ENCODE measurements at regions not wholly inside any gene's neighbourhood (a gene's known extent, or its start where the extent isn't known, plus 50 kb on each side); places are given as distances from the start of the nearest gene placed in this dataset.
"Not testable (repeated sequence)": the region's sequence is repeated elsewhere in the genome, so short reads cannot be mapped to it uniquely, and the experiment has no call there.

DNA sequence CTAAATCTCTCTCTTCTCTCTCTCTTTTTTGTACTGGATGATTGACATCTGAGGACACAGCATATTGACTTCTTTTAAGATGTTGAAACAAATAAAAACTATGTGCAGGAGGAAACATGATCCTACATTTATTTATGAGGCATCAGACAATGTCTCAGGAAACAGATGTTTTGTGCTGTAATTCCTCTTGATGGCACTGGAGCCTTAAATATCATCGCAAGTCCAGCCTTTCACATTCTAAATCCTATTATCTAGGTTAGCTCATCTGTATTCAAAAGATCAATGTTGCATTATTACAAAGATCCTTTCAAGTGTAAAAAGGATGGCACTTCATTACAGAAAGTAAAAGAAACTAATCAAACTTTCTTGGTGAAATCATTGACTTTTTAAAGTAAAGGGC is 63.9 kb downstream of the MAT2B start:
- DNase-seq (ENCODE audit: extremely low read depth in 1 of 11, low read depth in 9 of 11, low spot score in 4 of 11), result no peak

DNA sequence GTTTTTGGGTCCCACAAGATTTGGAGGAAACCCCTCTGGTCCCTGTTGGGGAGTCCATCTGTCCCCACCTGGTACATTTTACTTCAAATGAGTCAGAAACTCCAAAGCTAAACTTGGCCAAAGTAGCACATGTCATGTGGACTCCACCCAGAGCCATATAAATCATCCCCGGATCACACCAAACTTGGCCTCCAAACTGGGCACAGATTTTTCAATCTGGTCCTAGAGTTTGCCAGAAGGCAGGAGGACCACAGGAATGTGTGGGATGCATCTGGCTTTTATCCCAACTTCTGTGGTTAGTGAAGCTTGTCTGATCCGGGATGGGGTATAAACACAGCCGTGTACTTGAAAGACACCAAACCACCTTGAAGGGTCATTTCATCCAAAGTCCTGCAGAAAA is 66.3 kb downstream of the MAT2B start:
- DNase-seq (ENCODE audit: extremely low read depth in 1 of 11, low read depth in 9 of 11, low spot score in 4 of 11), result no peak

DNA sequence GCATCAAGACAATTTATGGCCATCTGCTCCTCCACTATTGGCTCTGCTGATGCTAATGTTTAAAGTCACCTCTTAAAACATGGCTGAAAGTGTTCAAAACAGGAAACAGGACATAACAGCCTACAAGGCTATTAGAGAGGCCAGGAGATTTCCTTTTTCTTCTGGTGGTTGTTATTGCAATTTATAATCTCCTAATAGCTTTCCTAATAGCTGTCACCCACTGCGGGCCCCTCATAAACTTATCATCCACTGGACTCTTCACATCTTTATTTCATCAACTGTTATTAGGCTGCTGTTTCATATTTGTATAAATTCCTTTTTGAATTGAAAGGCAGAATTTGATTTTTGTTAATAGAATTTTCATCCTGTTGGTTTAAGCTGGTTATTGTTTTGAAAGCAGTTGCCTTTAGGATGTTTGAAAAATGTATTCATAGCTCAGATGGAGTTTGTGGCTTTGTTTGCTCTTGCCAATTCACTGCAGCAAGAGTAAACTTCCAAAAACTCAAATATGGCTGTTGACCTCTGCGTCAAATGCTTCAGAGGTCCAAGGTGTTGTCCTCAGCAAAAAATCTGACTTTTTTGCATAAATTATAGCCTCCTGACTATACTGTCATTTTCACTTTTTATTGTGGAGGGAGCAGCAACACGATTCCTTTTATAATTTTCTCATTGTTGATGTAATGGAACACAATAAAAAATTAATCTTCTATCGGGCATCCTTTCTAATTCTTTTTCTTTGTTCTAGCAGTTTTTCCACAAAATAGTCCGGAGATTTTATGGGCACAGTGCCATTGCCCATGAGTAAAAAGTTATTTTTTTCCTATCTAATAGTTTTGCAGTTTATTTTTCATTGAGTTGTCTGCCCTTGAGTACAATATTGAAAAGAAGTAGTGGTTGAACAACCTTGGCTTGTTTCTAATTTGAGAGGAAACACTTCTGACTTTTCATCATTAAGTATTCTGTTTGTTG is 69.3 kb downstream of the MAT2B start:
- no peak for DNase-seq (ENCODE audit: extremely low read depth in 1 of 11, low read depth in 9 of 11, low spot score in 4 of 11)

DNA sequence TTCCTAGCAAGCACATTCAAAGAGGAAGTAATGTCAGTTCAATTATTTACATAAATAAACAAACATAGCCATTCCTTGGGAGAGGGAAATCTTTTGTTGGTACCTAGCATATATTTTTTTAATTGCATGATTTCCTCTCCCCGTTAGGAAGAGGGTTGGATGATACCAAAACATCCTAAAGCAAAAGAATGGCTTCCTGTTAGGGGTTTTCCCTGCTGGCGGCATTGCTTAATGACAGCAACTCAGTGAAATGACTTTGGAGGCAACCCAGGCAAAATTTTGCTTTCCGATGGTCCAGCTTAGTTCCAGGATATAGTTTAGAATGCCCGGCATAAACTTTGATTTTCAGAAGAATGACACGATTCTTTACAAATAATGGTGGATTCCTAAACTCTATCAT is 73.2 kb downstream of the MAT2B start:
- no peak for DNase-seq (ENCODE audit: extremely low read depth in 1 of 11, low read depth in 9 of 11, low spot score in 4 of 11)

DNA sequence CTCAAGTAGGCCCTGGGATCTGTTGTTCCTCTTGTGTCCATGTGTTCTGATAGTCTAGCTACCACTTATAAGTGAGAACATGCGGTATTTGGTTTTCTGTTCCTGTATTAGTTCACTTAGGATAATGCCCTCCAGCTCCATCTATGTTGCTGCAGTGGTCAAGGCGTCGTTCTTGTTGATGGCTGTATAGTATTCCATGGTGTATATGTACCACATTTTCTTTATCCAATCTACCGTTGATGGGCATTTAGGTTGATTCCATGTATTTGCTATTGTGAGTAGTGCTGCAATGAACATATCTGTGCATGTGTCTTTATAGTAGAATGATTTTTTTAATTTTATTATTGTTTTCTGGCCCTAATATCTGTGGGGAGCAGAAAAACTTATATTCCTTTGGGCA is 74.3 kb downstream of the MAT2B start:
- no peak for DNase-seq (ENCODE audit: extremely low read depth in 1 of 11, low read depth in 9 of 11, low spot score in 4 of 11)

DNA sequence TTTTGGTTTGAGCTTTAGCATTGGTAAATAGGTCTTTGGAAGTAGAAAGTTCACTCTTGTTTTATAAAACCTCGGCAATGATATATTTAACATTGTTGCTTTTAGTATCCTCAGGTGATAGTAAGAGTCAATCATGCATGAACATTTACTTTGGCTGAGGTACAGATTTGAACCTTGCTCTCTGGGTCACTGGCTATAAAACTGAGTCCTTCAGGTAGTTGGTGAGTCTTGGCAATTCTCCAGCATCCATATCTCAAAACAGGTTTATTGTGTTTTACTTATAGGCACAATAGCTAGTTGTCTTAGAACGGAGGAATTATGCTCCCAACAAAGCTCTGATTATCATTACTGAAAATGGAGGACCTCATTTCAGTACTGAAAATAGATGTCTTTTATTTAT is 75.1 kb downstream of the MAT2B start:
- DNase-seq (ENCODE audit: extremely low read depth in 1 of 11, low read depth in 9 of 11, low spot score in 4 of 11), result no peak

DNA sequence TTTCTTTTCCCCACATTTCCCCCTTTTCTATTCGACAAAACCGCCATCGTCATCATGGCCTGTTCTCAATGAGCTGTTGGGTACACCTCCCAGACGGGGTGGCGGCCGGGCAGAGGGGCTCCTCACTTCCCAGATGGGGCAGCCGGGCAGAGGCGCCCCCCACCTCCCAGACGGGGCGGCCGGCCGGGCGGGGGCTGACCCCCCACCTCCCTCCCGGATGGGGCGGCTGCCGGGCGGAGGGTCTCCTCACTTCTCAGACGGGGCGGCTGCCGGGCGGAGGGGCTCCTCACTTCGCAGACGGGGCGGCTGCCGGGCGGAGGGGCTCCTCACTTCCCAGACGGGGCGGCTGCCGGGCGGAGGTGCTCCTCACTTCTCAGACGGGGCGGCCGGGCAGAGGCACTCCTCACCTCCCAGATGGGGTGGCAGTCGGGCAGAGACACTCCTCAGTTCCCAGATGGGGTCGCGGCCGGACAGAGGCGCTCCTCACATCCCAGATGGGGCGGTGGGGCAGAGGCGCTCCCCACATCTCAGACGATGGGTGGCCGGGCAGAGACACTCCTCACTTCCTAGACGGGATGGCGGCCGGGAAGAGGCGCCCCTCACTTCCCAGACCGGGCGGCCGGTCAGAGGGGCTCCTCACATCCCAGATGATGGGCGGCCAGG is 78.2 kb downstream of the MAT2B start:
- not testable (repeated sequence) for DNase-seq (ENCODE audit: extremely low read depth in 1 of 11, low read depth in 9 of 11, low spot score in 4 of 11)

DNA sequence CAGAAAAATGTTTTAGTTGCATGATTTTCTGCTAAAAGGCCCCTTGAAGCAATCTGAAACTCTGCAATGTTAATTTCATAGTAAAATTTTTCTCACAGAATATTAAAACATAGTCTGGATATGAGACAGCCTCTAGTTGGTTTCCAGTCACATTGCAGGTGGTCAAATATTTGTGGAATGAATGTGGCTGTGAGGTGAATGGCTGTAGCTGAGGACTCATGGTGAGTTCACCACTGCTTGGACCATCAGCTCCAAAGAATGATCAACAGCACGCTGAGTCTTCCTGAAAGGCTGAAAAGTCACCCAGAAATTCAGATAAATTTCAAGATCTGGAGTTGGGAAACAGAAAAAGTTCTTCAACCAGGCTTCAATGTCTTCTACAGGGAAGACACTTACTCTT is 79.8 kb downstream of the MAT2B start:
- DNase-seq (ENCODE audit: extremely low read depth in 1 of 11, low read depth in 9 of 11, low spot score in 4 of 11), result no peak

DNA sequence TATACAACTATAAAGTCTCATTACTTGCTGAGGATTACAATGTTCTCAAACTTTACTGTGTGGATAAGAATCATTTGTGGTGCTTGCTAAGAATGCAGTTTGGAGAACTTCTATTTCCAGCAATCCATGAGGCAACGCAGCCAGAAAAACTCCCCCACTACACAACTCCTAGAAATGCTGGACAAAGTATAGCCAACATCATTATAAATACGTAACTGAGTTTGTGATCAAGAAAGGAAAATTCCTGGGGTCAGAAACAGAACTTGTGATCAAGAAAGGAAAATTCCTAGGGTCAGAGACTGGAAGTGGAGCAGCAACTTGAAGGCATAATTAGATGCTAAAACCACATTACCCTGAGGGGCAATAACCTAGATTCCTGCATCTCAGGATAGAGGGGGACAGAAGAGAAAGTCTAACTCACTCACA is 81.1 kb downstream of the MAT2B start:
- no peak for DNase-seq (ENCODE audit: extremely low read depth in 1 of 11, low read depth in 9 of 11, low spot score in 4 of 11)

DNA sequence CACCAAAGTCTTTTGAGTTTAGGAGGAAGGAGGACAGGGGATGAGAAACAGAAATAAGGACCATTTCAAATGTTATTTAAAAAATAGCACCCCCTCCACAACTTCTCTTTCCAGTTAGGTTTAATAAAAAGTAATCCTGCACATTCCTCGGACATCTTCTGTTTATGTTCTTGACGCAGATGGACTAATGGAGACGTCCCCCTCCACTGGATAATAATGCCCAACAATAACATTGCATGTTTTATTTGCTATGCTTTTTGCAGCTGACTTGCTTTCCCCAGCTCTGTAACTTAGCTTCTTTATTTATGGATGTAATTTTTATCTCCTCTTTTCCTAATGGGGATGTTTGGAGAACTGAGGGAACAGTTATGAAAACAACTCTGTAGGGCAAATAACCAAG is 89.5 kb downstream of the MAT2B start:
- DNase-seq (ENCODE audit: extremely low read depth in 1 of 11, low read depth in 9 of 11, low spot score in 4 of 11), result no peak

DNA sequence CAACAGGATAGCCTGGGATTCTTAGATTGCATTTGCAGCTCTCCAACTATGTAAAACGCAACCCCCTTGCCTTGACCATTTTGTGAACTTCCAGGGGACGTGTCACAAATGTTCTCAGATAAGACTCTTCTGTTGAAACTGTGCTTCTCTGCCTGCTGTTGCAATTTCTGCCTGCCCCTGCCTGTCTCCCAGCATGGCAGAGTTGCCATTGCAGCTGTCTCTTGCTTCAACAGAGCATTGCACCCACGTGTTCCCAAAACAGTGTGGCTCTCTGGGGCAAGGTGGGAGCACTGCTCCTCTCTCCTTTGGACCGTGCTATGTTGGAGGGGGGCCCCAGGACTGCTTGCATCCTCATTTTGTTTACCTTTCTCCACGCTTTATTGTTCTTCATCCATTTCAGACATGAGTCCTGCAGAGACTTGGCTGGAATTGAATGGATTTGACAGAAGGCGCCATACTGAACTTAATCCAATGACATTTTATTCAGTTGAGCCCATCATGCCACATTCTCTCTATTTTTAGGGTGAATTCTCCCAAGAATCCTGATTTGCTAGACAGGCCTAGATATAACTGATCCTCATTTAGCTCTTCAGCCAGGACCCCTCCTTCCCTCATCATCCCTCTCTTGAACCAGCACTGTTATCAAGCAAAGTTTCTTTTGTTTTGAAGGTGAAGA is 90.7 kb downstream of the MAT2B start:
- no peak for DNase-seq (ENCODE audit: extremely low read depth in 1 of 11, low read depth in 9 of 11, low spot score in 4 of 11)

DNA sequence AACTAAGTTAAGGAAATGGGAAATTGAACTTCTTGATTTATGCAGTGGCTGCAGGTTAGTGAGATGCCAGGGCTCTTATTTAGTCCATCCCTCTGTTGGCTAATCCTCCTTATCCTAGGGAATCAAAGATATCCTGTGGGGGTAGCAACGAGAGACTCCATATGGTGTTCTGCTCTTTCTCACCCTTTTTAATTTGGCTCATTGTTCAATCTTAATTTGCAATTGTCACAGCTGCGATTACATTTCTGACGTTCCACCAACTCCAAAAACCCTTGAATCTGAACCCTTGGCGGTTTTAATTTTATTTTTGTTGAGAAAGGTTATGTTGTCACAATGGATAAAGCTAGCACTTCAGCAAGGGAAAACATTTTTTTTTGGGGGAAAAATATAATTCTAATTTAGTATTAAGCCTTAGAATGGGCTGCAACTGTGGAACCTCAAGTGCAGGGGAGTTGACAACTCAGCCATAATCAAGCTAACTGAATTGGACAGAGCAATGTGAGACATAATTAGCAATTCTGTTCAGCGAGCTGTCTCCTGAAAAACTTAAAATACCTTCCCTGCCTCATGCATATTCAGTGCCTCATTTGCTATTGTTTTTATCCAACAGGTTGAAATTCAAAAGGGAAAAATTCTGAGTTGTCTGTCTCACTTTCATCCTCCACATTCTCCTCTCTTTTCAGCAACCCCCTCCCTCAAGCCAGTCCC is 91.3 kb downstream of the MAT2B start:
- DNase-seq (ENCODE audit: extremely low read depth in 1 of 11, low read depth in 9 of 11, low spot score in 4 of 11), result no peak

DNA sequence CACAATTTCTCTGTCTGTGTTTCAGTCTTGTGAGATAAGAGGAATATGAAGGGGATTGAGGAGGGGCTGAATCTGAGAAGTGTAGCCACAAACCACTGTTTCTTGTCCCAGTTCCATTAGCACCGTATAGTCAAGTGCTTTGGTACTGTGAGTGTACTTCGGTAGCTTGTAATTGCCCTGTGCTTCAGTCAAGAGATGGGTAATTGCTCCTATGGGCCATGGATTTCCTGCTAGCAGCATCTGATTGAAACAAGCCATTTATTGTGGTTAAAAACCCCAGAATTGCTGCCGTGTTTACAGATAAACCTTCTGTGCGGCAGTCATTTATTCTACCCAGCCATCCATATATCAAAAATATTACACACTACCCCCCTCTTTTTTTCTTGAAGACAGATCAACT is 98.6 kb downstream of the MAT2B start:
- no peak for DNase-seq (ENCODE audit: extremely low read depth in 1 of 11, low read depth in 9 of 11, low spot score in 4 of 11)

DNA sequence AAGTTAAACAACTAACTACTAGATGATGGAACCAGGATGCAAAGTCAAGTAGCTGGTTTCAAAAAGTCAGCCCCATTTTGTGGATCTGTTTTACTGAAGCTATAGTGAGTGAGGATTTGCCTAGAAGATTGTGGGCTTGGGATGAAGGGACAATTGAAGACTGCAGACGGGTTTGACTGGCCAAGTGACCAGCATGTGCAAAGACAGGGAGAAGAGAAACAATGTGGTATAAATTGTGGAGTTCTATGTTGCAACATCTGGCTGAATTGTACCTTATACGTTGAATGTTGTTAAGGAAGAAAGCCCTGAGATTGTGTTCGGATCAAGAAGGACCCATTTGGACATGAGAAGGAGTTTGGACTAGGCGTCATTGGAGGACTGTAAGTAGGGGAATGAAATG is 101.8 kb downstream of the MAT2B start:
- no peak for DNase-seq (ENCODE audit: extremely low read depth in 1 of 11, low read depth in 9 of 11, low spot score in 4 of 11)

DNA sequence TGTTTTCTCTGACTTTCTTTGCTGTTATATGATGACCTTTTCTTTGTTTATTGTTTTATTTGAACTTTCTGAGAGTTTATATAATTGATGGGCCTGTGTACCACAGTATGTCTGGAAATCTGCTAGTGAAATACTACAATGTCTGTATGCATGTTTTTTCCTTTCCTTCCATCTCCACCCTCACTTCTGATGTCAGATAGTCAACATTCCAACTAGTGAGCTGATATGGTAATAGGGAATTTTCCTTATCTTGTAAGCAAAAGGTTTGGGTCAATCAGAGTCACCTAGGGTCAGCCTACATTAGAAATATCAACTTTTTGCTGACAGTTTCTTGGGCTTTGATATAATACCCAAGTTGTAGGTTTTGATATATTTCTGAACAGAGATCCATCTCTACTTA is 103.2 kb downstream of the MAT2B start:
- DNase-seq (ENCODE audit: extremely low read depth in 1 of 11, low read depth in 9 of 11, low spot score in 4 of 11), result no peak

DNA sequence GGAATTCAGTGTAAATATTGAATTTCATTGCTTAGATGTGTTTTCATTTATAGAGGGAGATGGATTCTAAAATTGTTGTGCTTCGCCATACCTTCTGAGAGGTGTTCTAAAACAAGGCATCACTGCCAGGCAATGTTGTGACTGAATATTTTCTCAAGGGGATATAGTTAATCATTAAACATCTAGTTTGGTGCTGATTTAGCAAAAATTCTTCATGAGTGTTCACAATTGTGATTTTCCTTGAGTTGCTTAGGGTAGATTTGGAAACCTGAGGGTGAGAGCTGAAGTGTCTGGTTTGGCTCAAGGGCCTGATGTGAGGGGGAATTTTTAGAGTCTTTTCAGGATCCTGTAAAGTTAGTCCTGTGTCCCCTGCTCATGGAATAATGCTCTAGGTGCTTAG is 104.5 kb downstream of the MAT2B start:
- DNase-seq (ENCODE audit: extremely low read depth in 1 of 11, low read depth in 9 of 11, low spot score in 4 of 11), result no peak

DNA sequence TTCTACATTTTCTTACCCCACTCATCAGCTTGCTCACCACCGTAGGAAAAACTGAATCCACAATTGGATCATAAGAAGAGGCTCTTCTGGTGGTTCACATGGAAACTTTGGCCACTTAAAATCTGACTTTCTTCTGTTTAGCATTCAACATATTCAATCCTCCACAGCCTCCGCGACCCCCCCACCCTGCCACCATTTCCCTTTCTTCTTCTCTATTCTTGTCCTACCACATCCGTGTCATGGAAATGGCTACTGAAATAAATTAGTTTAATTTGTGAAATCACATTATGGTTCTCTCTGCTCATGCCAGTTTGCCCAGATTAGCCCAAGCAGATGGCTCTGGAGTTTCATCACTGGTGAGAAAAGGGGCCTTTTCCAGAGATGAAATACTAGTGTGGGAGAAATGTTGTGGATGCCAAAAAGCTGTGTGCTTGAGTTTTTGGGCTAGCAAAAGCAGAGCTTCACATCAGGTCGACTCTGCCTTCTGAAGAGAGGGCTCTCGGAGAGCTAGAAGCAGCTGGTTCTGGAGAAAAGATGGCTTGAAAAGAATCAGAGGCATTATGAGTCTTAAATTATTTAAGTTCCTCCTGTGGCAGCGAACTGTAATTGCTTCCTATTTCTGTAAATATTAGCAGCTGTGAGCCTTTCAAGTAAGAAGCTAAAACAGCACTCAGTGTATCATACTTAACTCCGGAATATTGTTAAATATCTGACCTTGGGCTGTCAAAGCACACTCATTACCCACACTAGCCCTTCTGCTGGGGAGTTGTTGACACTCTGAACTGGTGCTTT is 107.1 kb downstream of the MAT2B start:
- DNase-seq (ENCODE audit: extremely low read depth in 1 of 11, low read depth in 9 of 11, low spot score in 4 of 11), result no peak

DNA sequence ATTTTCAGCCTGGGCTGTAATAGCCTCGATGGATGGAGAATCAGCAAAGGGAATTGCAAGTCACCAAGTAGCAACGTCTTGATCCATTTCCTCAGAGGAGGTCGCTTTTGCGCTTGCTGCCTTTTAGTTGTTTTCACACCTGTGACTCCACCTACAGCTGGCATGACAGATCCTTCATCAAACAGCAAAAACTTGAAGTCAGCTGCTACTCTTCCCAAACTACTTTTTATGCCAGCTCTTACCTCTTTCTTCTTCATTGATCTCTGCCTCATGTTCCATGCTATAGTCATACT is 107.7 kb downstream of the MAT2B start:
- DNase-seq (ENCODE audit: extremely low read depth in 1 of 11, low read depth in 9 of 11, low spot score in 4 of 11), result no peak

DNA sequence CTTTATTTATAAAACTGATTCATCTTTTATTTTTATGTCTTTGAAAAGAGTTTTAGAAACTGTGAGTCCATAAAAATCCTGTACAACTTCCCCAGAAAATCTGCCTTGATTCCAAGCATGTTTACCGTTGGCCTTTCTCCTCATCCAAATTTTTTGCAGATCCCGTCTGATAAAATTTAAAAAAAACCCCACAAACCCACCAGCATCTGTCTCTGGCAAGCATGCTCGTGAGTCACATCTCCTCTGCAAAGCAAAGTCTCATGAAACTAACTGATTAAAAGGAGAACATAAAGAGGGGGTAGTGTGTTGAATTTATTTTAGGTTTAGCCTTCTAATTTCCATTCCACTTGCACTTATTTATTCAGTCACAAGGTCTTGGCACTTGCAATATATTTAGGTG is 109.4 kb downstream of the MAT2B start:
- no peak for DNase-seq (ENCODE audit: extremely low read depth in 1 of 11, low read depth in 9 of 11, low spot score in 4 of 11)

Measured in renal cortex interstitium (tissue), 11 donors.